ENCODE measurements at regions not wholly inside any gene's neighbourhood (a gene's known extent, or its start where the extent isn't known, plus 50 kb on each side); places are given as distances from the start of the nearest gene placed in this dataset.
A peak's percentile ranks its signal among the peaks of the same experiment; 100 is the strongest.

DNA sequence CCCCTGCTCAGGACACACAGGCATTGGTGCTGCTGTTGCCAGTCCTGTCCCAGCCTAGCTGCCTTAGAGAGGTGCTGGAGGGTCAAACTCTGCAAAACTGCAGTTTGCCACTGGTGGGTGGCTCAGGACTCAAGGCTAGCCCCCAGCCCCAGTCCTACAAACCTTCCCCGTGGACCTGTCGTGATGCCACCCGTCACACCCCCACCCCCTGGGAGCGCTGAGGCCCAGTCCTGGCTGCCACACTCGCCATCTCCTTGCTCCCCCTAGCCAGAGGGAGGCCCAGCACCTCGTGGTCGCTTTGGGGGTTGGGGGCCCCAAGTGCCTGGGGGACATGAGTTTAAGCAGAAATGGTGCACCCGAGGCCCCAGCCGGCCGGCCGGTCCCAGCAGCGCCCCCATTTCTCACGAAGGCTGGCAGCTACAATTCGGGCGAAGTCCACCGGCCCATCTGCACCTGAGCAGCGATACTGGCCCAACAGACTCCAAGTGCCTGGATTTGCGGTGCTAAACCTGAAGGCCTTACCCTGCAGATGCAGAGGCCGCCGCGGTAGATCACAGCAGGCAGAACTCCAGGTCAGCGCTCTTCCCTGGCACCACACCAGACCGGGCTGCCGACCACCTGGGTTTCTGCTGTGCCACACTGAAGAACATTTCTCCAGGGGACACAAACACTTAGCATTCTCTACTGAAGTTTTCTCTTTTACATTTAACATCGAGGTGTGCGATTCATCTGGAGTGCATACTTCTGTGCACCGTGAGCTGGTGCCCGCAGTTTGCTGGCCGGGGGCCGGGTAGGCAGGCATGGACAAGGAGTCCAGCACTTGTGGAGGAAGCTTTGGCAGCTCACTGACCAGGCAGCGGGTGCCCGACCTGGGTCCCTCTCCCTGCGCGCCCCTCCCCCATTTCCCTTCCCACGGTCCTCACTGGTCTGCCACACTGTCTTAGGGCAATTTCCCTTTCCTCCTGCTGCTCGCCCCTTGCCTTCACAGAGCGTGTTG is 130.0 kb downstream of the KCNJ12 start:
- TF ChIP-seq, protein P1, sequence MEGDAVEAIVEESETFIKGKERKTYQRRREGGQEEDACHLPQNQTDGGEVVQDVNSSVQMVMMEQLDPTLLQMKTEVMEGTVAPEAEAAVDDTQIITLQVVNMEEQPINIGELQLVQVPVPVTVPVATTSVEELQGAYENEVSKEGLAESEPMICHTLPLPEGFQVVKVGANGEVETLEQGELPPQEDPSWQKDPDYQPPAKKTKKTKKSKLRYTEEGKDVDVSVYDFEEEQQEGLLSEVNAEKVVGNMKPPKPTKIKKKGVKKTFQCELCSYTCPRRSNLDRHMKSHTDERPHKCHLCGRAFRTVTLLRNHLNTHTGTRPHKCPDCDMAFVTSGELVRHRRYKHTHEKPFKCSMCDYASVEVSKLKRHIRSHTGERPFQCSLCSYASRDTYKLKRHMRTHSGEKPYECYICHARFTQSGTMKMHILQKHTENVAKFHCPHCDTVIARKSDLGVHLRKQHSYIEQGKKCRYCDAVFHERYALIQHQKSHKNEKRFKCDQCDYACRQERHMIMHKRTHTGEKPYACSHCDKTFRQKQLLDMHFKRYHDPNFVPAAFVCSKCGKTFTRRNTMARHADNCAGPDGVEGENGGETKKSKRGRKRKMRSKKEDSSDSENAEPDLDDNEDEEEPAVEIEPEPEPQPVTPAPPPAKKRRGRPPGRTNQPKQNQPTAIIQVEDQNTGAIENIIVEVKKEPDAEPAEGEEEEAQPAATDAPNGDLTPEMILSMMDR (IDR thresholded peaks at IDR 0.05): no peak

DNA sequence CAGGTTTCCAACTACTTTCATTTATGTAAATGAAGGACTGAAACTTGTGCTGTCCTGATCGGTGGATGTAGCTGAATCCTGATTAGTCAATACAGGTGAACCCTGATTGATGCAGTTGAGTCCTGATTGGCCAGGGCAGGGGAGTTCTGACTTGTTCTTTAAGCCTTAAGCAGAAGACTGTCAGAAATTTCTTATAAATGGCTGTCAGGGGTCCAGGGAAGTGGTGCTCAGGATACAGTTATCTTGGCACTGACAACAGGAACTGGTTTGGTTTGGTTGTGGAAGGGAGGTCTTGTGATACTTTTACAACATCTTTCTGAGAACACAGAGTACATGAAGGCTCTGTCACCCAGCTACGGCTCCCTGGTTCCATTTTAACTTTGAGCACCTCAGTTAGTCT is 132.1 kb downstream of the KCNJ12 start:
- TF ChIP-seq, protein P1 (IDR thresholded peaks at IDR 0.05): no peak

DNA sequence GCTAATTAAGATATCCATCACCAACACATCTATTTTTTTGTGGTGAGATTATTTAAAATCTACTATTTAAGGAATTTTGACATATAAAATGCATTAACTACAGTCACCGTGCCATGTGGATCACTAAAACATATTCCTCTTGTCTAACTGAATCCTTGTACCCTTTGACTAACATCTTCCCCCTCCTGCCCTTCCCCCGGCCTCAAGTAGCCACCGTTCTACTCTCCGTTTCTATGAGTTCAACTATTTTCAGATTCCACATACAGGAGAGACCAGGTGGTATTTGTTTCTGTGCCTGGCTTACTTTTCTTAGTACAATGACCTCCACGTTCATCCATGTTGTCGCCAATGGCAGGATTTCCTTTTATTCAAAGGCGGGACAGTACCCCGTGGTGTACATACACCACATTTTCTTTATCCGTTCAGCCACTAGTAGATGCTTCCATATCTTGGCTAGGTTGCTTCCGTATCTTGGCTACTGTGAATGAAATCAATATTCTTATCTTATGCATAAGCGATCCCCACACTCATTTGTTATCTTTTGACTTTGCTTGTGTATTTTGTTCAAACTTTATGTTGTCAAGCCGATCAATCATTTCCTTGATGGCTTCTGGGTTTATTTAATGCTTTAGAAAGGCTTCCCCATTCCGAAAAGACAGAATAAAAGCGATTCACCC is 134.7 kb downstream of the KCNJ12 start:
- TF ChIP-seq, protein P1 (IDR thresholded peaks at IDR 0.05): no peak

DNA sequence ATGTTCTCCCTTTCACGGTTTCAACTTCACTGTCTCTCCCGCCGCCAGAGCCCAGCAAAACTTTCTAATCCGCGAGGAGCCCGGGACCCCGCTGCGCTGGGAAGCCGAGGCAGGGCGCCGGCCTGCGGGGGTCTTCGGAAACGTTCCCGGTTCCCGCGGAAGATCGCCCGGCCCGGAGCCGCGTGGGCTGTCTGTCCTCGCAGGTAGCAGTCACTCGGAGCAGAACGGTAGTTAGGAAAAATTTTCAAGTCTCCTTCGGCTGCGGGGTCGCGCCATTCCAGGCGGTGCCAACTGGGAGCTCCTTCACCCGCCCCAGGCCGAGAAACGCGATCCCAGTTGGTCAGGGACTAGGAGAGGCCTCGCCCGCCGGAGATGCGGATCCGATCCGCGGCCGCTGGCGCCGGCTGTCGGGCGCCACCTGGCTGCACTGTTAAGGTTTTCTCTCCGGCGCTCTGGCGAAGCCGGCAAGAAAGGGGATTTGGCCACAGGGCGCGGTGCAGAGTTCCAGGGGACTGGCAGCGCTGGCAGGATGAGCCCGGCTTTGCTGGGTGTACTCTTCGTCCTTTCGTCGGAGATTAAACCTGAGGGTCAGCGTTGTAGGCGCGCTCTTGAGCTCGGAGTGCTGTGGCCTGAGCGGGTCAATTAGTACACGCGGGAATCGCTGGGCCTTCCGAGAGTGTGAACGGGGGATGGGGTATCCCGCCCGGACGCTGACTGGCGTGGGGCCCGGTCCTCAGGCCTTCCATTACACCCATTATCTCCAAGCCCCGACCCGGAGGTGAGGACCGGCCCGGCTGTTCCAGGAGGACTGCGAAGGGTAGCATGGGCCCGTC is 135.4 kb downstream of the KCNJ12 start:
- TF ChIP-seq, protein P1 (IDR thresholded peaks at IDR 0.05): peak; percentile 53

DNA sequence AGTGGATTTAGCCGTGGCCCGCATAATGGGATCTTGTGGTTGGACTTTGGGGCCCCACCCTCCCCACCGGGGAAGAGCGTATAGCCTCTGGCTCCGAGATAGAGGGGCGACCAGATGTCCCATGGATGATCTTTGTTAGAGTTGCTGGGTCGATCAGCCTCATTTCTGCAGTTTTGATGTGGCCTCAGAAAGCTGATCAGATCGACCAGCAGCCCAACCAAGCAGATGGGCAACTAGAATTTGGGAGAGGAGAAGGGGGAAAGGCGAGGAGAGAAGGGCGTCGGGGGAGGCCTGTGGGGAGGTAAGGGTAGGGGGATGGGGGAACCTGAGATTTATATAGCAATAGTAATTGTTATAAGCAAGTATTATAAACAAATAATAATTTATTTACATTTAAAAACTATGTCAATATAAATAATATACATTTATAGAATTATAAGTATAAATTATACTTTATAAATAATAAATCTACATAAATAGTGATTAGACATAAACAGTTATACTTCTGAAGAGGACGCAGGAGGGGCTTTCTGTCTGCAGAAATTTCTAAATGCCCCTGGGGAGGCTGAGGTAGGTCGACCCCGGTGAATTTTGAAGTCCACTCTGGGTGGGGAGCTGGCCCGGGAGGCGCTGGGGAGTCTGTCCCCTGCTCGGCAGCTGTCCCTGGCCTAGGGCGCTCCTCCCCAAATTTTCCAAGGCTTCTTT is 136.3 kb downstream of the KCNJ12 start:
- TF ChIP-seq, protein P1 (IDR thresholded peaks at IDR 0.05): no peak

DNA sequence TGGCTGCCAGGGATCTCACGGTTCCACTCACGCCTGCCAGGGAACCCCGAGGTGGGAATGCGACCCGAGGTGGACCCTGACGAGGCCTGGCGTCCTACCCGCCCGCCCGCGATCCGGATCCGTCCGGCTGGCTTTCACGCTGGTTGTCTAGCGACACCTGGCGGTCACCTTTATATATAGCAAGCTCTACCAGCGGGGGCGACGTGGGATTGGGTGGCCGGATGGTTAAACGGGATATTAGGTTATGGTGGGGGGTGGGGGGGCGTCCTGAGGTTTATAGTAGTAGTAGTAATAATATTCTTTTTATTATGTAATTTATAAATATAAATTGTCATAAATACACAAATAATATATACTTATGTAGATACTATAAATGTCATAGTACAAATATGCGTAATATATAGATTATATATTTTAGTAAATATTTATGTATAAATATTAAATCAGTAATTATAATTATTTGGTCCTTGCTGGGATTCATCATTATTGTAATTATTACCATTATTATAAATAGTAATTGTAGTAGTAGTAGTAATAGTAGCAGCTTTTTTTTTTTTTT is 136.9 kb downstream of the KCNJ12 start:
- TF ChIP-seq, protein P1 (IDR thresholded peaks at IDR 0.05): peak; percentile 63

All from LNCAP (cell line).